ENCODE measurements at regions not wholly inside any gene's neighbourhood (a gene's known extent, or its start where the extent isn't known, plus 50 kb on each side); places are given as distances from the start of the nearest gene placed in this dataset.

DNA sequence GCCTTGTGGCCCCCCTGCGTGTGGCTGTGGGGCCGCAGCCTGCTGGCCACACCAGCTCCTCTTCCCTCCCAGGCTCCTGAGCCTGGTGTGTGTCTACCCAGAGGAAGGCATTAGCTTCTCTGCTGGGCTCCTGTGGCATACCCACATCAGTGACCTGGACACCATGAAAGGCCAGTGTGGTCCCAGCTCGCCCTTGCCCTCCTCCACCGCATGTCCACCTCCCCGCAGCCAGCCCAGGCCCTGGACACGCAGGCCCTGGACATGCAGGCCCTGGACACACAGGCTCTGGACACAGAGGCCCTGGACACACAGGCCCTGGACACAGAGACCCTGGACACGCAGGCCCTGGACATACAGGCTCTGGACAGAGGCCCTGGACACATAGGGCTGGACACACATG is 153.4 kb upstream of the PPP1R26 start:
- no peak for DNase-seq

GRCh38 chr9:135326633-135327152 is 152.9 kb upstream of the PPP1R26 start:
- DNase-seq = no peak

GRCh38 chr9:135328485-135329417 is 150.8 kb upstream of the PPP1R26 start:
- DNase-seq = no peak

DNA sequence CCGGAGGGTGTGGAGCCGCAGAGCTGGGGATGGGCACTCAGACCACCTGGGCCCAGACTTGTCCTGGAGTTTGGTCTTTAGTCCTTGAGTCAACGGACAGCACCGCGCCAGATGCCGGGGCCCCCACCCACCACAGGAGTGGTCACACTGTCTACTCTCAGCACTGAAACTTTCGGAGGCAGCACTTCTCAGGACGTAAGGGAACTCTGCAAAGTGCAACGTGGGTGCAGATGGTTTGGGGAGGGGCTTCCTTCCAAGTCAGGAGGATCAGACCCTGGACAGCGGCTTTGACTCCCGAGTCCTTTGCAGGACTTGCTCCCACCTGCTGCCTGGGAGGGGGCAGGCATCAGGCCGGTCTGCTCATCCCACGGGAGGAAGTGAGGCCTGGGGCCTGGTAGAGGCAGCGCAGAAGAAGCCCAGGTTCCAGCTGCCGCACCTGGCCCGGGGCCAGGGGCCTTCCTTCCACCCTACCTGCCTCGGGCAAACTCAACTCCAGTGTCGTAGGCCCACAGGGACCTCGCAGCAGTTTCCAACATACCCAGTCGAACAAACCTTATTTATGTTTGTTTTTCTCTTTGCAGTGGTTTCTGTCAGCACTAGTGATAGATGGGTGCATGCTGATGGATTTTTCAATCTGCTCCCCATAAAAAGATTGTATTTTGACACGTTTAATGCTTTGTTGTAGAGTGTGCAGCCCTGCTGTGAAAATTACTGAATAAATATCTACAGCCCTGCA is 149.8 kb upstream of the PPP1R26 start:
- no peak for DNase-seq

DNA sequence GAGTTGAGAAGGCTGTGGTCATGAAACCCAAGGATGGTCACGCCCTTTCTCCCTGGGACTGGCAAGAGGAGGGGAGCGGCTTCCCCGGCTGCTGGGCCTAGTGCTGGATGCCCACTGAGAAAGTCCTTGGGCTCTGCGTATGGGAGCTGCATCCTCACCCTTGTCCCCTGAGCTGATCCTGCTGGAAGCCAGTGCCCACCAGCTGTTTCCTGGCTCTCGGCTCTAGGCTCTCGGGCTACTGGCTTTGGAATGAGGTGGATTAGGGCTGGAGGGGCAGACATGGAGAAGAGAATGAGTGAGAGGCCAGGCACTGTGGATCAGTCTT is 149.3 kb upstream of the PPP1R26 start:
- DNase-seq = no peak

- no peak for DNase-seq
Observed at GRCh38 chr9:135330685-135331590, 148.6 kb upstream of the PPP1R26 start.

GRCh38 chr9:135332516-135332915 is 147.1 kb upstream of the PPP1R26 start:
- DNase-seq = no peak

- DNase-seq = no peak
Observed at GRCh38 chr9:135332979-135333748, 146.4 kb upstream of the PPP1R26 start.

DNA sequence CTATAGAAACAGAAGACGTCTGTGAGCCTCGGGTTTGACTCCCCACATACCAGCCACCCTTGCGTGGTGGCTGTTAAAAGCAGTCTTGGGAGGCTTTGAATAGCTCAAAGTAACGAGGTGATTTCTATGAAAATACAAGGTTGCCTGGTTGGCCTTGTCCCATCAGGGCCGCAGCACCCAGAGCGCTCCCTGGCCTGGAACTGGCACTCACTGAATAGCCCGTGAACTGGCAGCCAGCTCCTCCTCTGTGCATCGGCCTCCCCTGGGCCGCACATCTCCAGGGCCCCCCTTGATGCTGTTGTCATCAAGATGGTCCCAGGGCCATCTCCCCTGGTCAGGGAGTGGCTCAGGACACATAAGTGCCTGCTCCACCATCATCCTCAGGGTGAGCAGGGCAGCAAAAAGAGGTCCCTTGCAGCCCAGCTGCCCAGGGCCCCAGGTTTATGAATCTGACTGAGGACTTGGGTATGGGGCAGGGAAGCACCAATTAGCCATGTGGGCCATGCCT is 144.6 kb upstream of the PPP1R26 start:
- no peak for DNase-seq

DNA sequence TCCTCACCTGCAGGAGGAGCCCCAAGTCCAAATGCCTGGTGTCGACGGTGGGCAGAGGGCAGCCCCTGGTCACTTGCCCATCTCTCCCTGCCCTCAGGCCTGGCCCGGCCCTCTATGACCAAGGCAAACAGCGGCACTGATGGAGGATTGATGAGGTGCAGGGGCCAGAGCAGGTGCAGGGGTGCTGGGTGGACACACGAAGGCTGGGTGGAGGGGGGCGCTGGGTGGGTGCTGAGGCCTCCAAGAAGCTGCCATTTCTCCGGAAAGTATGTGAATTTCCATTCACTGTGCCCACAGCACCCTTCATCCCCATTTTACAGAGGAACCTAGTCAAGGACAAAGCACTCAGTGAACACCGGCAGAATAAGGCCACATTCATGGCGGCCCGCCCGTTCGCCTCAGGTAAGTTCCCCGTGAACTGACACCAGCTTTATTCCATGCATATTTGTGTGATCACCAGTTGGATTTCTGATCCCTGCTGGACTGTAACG is 143.8 kb upstream of the PPP1R26 start:
- no peak for DNase-seq

DNA sequence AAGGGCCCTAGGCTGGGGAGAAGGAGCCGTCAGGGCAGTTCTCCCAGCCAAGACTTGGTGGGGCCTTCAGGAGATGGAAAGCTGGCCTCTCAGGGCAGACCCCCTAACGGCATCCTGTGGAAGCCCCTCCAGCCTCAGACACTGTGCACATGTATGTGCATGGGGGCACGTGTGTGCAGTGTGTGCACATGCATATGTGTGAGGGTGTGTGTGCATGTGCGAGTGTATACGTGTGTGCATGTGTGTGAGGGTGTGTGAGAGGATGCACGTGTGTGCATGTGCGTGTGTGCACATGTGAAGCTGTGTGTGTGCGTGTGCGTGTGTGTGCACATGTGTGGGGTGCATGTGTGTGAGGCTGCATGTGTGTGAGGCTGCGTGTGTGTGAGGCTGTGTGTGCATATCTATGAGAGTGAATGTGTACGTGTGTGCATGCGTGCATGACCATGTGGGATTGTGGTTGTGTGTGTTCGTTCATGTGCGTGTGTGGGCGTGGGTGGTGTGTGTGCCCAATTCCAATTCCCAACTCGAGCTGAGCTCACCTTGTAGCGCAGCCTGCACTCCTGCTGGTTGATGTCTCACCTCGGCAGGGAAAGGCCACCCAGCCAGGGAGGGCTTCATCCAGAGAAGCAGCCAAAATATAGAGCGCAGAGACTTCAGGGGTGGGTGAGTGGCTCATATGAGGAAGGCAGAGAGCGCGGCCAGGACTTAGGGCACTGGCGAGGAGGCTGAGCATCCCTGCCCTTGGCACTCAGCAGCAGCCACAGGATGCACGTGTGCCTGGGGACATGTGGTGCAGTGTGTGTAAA is 142.7 kb upstream of the PPP1R26 start:
- no peak for DNase-seq

DNA sequence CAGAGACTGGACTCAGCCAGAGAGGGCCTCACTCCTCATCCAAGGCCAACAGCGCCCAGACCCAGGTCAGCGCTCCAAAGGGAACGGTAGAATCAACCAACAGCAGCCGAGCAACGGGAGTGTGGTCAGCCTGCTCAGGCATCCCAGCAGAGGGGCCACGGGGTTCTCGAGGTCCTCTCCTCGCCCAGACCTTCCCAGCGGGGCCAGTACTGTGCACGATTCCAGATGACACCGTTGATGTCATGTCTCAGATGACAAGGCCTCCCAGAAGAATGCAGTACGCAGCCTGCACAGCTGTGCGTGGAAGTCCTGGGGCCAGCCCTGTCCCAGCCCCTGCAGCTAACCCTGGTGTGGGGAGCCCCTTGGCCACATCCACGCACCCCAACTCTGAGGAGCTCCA is 141.0 kb upstream of the PPP1R26 start:
- DNase-seq = no peak

DNA sequence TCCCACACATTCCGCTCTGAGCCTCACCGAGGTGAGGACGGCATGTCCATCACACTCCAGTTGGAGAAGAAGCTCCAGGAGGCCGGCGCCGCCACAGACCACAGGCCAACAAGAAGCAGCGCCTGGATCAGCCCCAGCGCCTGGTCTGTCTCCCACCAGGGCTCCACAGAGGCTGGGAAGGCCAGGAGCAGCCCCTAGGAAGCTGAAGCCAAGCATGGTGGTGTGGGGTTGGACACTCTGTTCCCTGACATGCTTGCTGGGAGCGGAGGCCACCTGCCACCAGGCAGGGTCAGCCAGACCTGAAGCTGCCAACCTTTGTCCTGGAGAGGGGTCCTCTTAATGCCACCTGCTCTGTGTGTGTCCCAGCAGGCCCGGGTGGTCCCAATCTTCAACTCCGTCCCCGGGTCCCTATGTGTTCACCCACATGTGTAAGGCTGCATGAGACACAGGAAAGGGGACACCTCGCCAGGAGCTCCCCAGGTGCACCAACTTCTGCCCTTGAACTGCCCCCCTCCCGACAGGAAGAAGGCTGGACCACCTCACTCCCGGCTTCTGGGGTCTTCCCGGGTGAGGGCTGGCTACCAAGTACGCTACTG is 140.1 kb upstream of the PPP1R26 start:
- DNase-seq = no peak

DNA sequence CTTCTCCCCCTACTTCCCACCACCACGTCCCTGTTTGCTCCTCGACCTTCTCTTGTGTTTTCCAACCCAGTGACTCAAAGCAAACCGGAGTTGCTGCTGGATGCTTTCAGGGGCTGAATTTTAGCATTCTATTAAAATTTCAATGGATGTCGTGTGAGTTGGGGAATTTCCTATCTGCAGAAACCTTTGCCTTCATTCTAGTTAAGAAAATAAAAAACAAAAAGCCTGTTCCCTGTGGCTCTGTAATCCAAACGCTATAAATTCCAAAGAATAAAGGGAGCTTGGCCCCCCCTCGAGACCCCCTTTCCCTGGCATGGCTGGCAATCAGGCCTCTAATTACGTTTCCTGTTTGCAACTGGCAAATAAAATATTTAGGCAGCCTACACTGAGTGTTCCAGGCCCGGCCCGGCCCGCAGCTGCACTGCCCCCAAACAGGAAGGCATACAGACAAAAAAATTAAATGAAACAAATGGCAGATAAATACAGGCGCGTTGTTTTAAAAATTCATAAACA is 139.4 kb upstream of the PPP1R26 start:
- no peak for DNase-seq

GRCh38 chr9:135340726-135341475 is 138.7 kb upstream of the PPP1R26 start:
- no peak for DNase-seq

GRCh38 chr9:135341612-135342169 is 137.9 kb upstream of the PPP1R26 start:
- DNase-seq = no peak

DNA sequence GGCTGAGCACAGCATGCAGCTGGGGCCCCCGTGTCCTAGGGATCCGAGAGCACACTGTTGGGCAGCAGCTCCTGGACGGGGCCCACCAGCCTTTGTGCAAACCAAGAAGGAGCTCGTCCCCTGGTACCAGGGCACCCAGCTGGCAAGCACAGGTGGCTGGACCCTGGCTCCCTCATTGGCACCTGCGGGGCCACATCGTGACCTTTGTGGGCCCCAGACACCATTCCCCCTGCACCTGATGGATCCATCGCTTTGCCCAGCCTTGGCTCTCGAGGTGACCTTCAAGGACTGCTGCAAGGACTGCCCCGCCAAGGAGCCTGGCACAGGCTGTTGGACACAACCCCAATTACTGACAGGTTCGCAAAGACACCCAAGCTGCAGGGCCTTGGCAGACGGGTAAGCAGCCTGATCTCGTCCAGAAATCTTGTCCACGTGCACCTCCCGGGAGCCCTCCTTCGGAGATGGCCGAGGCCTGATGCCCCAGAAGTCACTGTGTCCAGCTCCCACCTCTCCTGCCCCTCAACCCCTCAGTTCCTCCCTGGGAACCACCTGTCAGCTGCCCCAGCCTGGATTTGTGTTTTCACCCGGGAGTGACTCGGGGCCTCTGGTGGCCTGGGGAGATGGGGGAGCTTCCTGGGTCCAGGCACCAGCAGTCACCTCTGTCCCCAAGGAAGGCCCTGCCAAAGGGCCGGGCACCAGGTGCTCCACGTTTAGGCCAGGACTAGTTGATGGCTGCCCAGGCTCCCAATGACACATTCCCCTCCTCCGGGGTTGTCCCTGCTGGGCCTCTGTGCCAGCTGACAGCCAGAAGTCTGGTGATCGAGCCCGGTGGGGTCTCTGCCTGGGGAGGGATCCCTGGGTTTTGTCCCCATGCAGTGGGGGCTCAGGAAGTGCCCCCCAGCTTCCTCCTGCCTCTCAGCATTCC is 137.1 kb upstream of the PPP1R26 start:
- no peak for DNase-seq

- DNase-seq = no peak
Observed at GRCh38 chr9:135343136-135343535, 136.4 kb upstream of the PPP1R26 start.

All from fibroblast of skin of right quadriceps (primary cell).